ENCODE measurements at regions not wholly inside any gene's neighbourhood (a gene's known extent, or its start where the extent isn't known, plus 50 kb on each side); places are given as distances from the start of the nearest gene placed in this dataset.

GRCh38 chr10:21173802-21174714, 276.9 kb upstream of the NEBL start:
- peak overlapping the region; percentile 53 to 67 for H3K4me3 ChIP-seq
- TF ChIP-seq CTCF (IDR thresholded peaks at IDR 0.05) (no peak), POLR2A (IDR thresholded peaks at IDR 0.05) (peak; percentile 68), POLR2AphosphoS5 (IDR thresholded peaks at IDR 0.05) (no peak)
- 2% methylated on average over 45 of the region's 107 CpGs for WGBS
- H3K27ac ChIP-seq: peak overlapping the region; percentile 89 to 92
- no peaks in the 10 kb centered on the region for H3K36me3 ChIP-seq
- DNase-seq (ENCODE audit: low spot score): peak; percentile 78
- intact Hi-C loops (cut with DNase I): loop anchor here (5.0 to 10.0 kb wide), 2 partner anchors 91 to 97 kb away; no protein-coding TSS in a partner anchor
- H3K9me3 ChIP-seq: no peaks in the 10 kb centered on the region
- H3K27me3 ChIP-seq (replicated peaks; ENCODE audit: insufficient read depth): no peaks in the 10 kb centered on the region
- no peaks in the 10 kb centered on the region for H3K4me1 ChIP-seq (replicated peaks)

- DNase-seq (ENCODE audit: low spot score): peak; percentile 31
- 0% methylated on average over 37 of the region's 69 CpGs for WGBS
- H3K27me3 ChIP-seq (replicated peaks; ENCODE audit: insufficient read depth): no peaks in the 10 kb centered on the region
- H3K36me3 ChIP-seq: no peaks in the 10 kb centered on the region
- H3K27ac ChIP-seq: peak overlapping the region; percentile 89 to 92
- intact Hi-C loops (cut with DNase I): loop anchor here (5.0 to 10.0 kb wide), 2 partner anchors 92 to 96 kb away; no protein-coding TSS in a partner anchor
- TF ChIP-seq POLR2AphosphoS5 (IDR thresholded peaks at IDR 0.05): no peak
- peak; percentile 29 for TF ChIP-seq POLR2A (IDR thresholded peaks at IDR 0.05)
- no peak for TF ChIP-seq CTCF (IDR thresholded peaks at IDR 0.05)
- H3K9me3 ChIP-seq: no peaks in the 10 kb centered on the region
- peak overlapping the region; percentile 53 to 67 for H3K4me3 ChIP-seq
- H3K4me1 ChIP-seq (replicated peaks): no peaks in the 10 kb centered on the region
These were observed 276.1 kb upstream of the NEBL start for GRCh38 chr10:21172930-21173801.

- TF ChIP-seq POLR2A (IDR thresholded peaks at IDR 0.05): no peak
- TF ChIP-seq CTCF (IDR thresholded peaks at IDR 0.05): no peak
- TF ChIP-seq POLR2AphosphoS5 (IDR thresholded peaks at IDR 0.05): no peak
- Histone ChIP-seq H3K4me1 (replicated peaks) (no peaks in the 10 kb centered on the region), H3K36me3 (no peaks in the 10 kb centered on the region), H3K9me3 (no peaks in the 10 kb centered on the region), H3K27me3 (replicated peaks; ENCODE audit: insufficient read depth) (no peaks in the 10 kb centered on the region), H3K27ac (peak overlapping the region; percentile 89 to 92), H3K4me3 (peak overlapping the region; percentile 53 to 67)
- intact Hi-C loops (cut with DNase I): loop anchor here (5.0 to 10.0 kb wide), 2 partner anchors 92 to 95 kb away; no protein-coding TSS in a partner anchor
- no peak for DNase-seq (ENCODE audit: low spot score)
- 23% methylated on average over 10 of the region's 10 CpGs for WGBS
These were observed 275.4 kb upstream of the NEBL start for GRCh38 chr10:21172542-21172929.

GRCh38 chr10:21171936-21172541, 274.9 kb upstream of the NEBL start:
- Histone ChIP-seq H3K27me3 (replicated peaks; ENCODE audit: insufficient read depth) (no peaks in the 10 kb centered on the region), H3K4me1 (replicated peaks) (no peaks in the 10 kb centered on the region), H3K4me3 (peak overlapping the region; percentile 53 to 67), H3K27ac (peak overlapping the region; percentile 89 to 92), H3K36me3 (no peaks in the 10 kb centered on the region), H3K9me3 (no peaks in the 10 kb centered on the region)
- DNase-seq (ENCODE audit: low spot score): no peak
- TF ChIP-seq POLR2AphosphoS5 (IDR thresholded peaks at IDR 0.05) (no peak), POLR2A (IDR thresholded peaks at IDR 0.05) (no peak)
- intact Hi-C loops (cut with DNase I): loop anchor here (5.0 to 10.0 kb wide), 2 partner anchors 93 to 95 kb away; no protein-coding TSS in a partner anchor
- WGBS: 79% methylated on average over 6 of the region's 6 CpGs
